T-helper 1 cell (primary cell): ENCODE measurements at regions not wholly inside any gene's neighbourhood (a gene's known extent, or its start where the extent isn't known, plus 50 kb on each side); places are given as distances from the start of the nearest gene placed in this dataset.
"Not testable (repeated sequence)": the region's sequence is repeated elsewhere in the genome, so short reads cannot be mapped to it uniquely, and the experiment has no call there.

Experiments used
- DNase-seq, 5 donors: peaks; one replicate each; pipeline ENCODE4 v3.0.0-alpha.2; 2012 to 2020

DNA sequence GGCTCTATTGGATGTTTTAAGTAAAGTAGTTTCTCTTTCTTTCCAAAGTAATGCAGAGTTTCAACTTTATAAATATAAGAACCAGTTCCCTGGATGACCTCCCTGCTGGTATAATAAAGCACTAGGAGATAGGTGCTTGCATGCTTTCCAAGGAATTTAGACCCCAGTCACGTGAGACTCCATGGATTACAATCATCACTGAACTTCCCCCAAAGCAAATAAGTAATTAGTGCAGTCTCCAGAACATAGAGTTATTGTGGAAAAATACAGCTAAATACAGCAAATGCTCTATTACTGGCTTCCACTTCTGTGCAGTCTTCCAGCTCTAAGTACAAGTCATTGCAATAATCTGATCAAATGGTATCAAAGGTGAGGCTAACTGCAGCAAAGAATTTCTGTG lies 220.2 kb upstream of the STEAP1 start:
- DNase-seq = no peak

GRCh38 chr7:89943525-89944050 lies 210.7 kb upstream of the STEAP1 start:
- no peak for DNase-seq

DNA sequence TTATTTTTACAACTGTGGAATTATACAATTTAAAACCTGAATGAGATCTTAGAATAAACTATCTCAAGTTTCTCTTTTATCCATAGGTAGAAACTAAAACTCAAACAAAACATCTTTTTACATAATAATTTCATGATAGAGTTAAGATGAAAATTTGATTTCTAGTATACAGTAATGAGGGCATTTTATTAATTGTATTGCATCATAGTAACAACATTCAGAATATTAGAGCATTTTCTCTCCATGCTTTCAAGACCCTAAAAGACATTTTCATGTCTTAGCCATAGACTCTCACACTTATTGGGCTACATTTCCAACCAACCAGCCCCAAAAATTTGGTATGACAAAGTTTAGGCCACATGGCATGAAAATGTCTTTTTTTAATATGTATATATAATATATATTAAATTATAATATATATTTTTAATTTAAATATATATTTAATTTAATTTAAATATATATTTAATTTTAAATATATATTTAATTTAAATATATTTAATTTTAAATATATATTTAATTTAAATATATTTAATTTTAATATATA lies 195.7 kb upstream of the STEAP1 start:
- DNase-seq = no peak

DNA sequence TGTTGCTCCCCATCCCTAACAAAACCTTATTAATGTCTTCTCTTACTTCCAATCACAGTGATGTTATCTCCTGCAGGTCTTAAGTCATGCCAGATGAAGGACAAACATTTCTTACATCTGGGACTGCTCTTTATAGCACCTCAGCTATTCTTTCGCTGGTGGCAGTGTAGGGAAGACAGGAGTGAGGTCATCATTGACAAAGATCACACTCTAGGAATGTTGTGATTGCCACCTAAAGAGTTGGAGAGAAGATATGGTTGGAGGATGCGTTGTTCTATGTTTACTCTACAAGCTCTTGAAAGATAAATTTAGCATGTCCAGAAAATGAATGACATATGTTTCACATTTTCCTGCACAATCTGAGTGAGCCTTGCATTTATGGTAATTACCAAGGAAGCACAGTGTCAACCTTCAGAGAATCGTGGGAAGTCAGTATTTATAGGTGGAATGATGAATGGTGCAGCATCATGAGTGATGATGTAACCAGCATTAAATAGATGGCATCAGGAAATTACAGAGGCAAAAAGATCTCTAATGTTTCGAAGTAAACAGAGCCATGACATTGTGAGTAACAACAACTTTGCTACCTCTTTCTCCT lies 188.1 kb upstream of the STEAP1 start:
- DNase-seq = no peak

DNA sequence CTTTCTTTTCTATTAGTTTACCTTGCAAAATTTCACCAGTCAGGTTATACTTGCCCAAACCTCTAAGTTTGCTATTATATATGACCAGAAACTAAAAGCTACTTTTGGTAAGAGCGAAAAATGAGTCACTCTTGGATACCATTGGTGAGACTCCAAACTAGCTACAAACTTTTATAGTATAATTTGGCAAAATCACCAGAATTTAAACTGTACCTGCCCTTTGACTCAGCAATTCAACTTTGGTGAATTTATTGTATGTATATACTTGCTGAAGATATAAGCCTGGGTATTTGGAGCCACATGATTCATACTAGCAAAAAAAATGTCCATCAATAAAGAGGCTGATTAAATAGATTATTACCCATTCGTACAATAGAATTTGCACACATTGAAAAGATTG lies 178.7 kb upstream of the STEAP1 start:
- DNase-seq = no peak

GRCh38 chr7:89987665-89988064 lies 166.6 kb upstream of the STEAP1 start:
- no peak for DNase-seq

- DNase-seq = no peak
Measured at GRCh38 chr7:89988074-89988473, 166.2 kb upstream of the STEAP1 start.

DNA sequence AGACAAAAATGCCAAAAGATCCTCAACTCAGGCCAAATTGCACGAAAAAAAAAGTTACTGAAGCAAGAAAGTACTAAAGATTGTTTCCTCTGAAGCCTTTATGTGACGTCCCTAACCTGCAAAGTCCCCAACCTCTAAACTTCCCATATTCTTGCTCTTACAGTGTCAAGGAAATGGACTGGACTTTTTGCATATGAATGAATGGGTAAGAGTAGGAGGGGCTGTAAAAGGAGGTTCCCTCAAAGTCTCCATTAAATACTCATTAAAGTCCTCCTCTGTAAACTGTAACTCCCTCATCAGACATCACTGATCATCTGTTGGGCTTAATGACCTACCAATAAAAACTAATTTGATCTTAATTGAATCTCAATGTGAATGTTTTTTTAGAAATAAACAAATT lies 164.8 kb upstream of the STEAP1 start:
- DNase-seq = no peak

DNA sequence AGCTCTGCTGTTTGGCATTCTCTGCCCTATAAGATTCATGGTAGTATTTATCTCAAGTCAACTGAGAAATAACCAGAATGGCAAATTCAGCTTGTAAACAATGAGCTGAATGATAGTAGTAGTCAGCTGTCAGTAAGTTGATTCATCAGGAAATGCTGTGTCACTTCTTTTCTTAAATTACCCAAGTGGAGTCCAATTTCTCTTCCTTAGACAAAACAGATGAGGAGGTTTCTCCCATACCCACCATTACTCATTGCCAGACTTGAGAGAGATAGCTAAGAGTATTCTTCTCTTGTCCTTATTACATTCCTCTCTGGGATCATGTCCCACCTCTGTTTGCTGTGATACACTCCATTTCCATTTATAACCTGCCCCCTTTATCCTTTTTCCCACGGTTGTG lies 159.8 kb upstream of the STEAP1 start:
- DNase-seq = no peak

- DNase-seq = no peak
Measured at GRCh38 chr7:89998554-89998953, 155.7 kb upstream of the STEAP1 start.

- DNase-seq = no peak
Measured at GRCh38 chr7:90005836-90006235, 148.4 kb upstream of the STEAP1 start.

- no peak for DNase-seq
Measured at GRCh38 chr7:90007001-90007654, 147.1 kb upstream of the STEAP1 start.

- DNase-seq = no peak
Measured at GRCh38 chr7:90007831-90008230, 146.4 kb upstream of the STEAP1 start.

GRCh38 chr7:90022213-90022612 lies 132.1 kb upstream of the STEAP1 start:
- DNase-seq = no peak

GRCh38 chr7:90025771-90026170 lies 128.5 kb upstream of the STEAP1 start:
- no peak for DNase-seq

GRCh38 chr7:90033850-90034249 lies 120.4 kb upstream of the STEAP1 start:
- DNase-seq = no peak

DNA sequence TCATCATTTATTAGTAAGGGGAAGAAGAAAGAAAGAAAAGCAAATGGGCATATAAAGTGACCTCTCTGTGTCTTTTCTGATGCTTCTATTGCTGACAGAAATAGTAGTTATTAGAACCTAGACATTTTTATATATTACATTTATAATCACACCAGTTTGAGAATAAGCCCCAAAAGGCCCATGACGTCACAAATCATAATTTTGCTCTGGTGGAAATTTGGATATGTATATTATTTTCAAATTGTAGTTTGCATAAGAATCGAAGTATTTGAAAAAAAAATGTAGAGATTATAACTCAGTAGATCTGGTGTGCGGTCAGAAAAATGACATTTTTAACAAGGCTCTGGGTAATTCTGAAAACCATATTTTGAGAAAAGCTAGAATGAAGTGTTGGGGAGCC lies 101.2 kb upstream of the STEAP1 start:
- DNase-seq = no peak

- DNase-seq = no peak
Measured at GRCh38 chr7:90061077-90061476, 93.2 kb upstream of the STEAP1 start.

DNA sequence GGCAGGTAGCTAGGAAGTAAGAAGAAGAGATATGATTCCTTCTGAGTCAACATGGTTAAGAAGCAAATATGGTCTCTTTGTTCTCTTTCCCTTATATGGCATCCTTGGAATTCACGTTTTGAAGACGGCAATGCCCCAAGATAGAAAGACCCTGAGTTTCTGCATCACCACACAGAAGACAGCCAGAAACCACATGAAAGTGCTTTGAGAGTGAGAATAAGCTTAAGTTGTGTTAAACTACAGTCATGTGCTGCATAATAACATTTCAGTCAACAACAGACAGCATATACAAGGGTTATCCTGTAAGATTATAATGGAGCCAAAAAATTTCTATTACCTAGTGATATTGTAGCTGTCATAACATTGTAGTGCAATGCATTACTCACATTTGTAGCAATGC lies 89.9 kb upstream of the STEAP1 start:
- DNase-seq = no peak

DNA sequence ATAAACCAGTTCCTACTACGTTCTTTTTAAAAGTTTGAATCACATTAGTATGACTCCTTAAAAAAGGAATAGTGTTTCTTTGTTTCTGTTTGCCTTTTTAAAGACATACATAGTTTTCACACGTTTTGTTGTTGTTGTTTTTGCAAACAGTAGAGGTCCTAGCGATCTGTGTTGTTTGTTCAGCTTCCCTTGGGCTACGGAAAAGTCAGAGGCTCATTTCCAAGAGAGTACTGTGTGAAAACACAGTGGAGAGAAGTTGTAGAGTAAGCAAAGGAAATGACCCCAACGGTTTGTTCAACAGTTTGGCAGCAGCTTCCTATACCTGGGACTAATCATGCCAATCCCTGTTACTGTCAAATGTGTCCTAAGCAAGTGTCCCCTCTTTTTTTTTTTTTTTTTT lies 87.1 kb upstream of the STEAP1 start:
- no peak for DNase-seq

GRCh38 chr7:90070238-90070637 lies 84.0 kb upstream of the STEAP1 start:
- DNase-seq = not testable (repeated sequence)

DNA sequence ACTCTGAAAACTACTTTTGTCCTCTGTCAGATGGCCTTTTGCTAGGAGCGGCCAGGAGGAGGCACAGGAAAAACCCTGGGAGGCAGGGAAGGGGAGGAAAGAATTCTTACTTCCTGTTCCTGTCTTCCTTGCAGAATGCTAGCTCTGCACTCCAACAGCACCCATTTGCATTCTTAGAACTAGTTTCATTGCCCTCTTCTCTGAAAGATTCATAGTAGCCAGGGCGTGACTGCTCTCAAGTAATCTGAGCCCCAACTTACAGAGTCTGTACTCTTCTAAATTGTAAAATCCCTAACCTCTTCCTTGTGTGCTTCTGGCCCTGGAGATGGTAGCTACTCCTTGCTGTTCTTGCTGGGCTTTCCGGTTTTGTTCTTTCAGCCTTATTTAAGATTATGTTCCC lies 75.3 kb upstream of the STEAP1 start:
- no peak for DNase-seq

DNA sequence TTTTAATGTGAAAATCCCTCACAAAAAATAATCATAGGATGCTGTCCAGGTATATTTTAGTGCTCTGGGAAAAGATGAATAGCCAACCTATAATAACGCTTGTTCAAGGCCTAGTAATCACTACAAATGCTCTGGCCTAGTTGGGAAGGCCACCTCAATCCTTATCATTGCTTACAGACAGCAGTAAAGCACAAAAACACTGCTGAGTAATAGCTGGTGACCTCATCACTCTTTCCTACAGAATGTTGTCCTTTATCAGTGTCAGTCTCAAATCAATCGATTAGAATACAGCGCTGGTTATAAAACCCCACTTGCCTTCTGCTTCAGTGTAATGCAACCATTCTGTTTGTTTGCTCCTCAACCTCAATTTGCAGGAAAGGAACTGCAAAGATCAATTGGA lies 72.6 kb upstream of the STEAP1 start:
- DNase-seq = no peak

DNA sequence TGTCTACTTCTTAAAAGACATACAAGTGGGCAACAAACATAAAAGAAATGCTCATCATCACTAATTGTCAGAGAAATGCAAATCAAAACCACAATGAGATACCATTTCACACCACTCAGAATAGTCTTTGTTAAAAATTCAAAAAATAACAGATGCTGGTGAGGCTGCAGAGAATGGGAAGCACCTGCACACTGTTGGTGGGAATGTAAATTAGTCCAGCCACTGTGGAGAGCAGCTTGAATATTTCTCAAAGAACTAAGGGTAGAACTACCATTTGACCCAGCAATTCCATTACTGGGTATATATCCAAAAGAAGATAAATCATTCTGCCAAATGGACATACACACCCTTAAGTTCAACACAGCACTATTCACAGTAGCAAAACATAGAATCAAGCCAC lies 61.8 kb upstream of the STEAP1 start:
- no peak for DNase-seq

- DNase-seq = no peak
Measured at GRCh38 chr7:90094030-90094429, 60.2 kb upstream of the STEAP1 start.
